ENCODE measurements at regions not wholly inside any gene's neighbourhood (a gene's known extent, or its start where the extent isn't known, plus 50 kb on each side); places are given as distances from the start of the nearest gene placed in this dataset.

DNA sequence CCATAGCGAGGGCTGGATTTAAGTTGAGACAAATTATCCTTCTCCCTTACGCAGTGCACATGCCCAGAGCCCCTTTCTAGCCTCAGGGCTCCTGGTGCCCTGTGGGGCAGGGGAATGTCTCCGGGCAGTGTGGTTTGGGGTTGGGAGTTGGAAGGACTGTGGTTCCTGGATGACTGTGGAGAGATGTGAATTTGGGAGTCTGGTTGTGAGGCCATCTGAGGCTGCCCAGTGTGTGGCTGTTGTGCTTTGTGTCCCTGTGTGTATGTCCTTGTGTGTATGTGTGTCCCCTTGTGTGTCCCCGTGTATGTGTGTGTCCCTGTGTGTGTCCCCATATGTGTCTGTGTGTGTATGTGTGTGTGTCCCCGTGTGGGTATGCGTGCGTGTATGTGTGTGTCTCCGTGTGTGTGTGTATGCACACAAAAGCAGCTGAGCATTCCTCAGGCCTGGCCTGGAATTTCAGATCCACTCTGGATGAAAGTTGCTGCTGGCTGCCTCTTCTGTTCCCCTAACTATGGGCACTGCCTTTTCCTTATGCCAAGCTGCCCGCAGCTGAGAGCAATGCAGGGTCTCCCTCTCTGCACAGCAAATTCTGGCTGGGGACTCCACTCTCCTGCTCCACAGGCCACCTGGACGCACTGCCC is 65.4 kb downstream of the UBIAD1 start:
- peaks cover 48% of the 10 kb centered on the region for H3K27me3 Mint-ChIP-seq
- H3K9me3 Mint-ChIP-seq, result no peaks in the 10 kb centered on the region
- H3K27ac Mint-ChIP-seq, result no peak overlapping the region
- no peak for ATAC-seq
- H3K36me3 Mint-ChIP-seq, result no peaks in the 10 kb centered on the region
- H3K4me3 Mint-ChIP-seq, result no peak overlapping the region
- H3K4me1 Mint-ChIP-seq, result peaks cover 34% of the 10 kb centered on the region

DNA sequence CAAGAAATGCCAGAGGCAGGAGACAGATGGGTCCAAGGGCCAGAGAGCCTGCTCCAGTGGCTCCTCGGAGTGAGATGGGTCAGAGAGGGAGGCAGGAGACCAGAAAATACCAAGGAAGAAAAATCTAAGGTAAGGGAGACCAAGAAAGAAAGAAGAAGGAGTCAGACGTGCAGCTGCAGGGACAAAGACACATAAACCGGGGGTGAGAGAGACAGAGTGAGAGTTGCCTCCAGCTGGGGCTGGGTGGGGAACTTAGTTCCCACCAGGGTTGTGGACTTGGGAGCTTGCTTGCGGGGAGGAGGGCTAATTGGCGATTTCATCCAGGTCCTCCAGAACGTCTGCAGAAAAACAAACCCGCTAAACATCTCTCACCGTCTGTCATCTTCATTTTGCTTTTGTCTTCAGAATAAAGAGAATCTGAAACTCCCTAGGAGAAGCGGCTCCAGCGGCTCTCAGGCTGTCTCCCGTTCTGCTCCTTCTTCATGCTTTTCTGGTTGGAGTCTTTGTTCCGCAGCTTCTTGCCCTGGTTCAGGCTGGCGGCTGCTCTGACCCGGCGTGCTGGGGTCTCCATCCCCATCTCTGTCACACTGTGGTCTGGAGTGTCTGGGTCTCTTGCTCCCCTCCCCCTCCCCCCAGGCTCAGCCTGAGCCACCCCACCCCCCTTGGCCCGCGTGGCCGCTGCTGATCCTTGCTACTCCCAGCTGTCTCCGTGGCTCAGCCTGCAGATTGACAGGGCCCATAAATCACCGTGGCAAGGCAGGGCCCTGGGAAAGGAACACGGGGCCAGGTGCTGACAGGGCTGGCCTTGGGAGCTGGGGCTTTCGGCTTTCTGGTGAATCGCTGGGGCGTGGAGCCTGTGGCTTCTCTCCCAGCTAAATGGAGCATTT is 66.6 kb downstream of the UBIAD1 start:
- no peak overlapping the region for H3K27ac Mint-ChIP-seq
- H3K4me1 Mint-ChIP-seq, result peaks cover 29% of the 10 kb centered on the region
- H3K36me3 Mint-ChIP-seq, result no peaks in the 10 kb centered on the region
- ATAC-seq, result no peak
- no peaks in the 10 kb centered on the region for H3K9me3 Mint-ChIP-seq
- no peak overlapping the region for H3K4me3 Mint-ChIP-seq
- peaks cover 51% of the 10 kb centered on the region for H3K27me3 Mint-ChIP-seq

DNA sequence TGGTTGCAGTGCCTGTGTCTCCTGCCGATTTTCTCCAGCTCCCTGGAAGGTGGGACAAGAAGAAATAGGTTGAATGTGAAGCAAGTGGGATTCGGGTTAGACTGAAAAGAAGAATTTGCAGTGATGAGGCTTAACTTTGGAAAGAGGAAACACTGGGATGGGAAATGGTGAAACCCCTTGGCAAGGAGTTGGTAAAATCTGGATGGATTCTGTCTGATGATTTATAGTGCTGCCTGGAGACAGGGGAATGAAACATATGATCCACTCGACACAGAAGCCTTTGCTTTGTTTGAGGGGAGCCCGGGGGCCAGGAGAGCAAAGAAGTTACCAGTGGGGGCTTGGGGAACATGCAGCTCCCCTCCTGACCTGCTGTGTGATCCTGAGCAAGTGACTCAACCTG is 67.2 kb downstream of the UBIAD1 start:
- H3K27ac Mint-ChIP-seq, result no peak overlapping the region
- peaks cover 22% of the 10 kb centered on the region for H3K4me1 Mint-ChIP-seq
- ATAC-seq, result no peak
- H3K36me3 Mint-ChIP-seq, result no peaks in the 10 kb centered on the region
- H3K9me3 Mint-ChIP-seq, result no peaks in the 10 kb centered on the region
- no peak overlapping the region for H3K4me3 Mint-ChIP-seq
- H3K27me3 Mint-ChIP-seq, result peaks cover 57% of the 10 kb centered on the region

DNA sequence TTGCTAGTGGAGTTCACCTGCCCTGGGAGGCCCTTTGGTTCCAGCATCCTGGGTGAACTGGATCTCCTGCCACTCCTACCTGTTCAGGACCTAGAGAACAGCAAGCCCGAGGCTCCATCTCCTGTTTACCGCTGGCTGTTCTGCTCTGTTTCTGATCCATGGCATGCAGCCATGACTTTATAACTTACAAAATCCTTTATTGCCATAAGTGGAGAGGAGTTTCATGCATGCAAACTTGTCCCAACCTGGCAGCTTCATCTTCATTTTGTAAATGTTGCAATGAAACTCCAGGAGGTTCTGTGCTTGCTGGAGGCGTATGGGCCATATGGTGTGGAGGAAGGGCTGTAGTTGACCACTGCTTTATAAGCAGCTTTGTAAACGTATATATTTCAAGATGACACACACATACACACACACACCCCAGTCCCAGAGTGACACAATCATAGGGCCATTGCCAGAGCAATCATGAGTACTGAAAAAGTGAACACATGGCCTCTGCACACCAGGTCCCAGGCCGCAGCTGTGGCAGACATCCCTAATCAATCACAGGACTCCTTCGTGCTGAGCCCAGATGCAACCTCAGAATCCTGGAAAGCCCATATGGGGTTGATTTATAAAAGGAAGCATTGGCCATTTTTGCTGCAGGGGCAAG is 69.0 kb downstream of the UBIAD1 start:
- H3K9me3 Mint-ChIP-seq, result no peaks in the 10 kb centered on the region
- no peak overlapping the region for H3K27ac Mint-ChIP-seq
- no peaks in the 10 kb centered on the region for H3K36me3 Mint-ChIP-seq
- H3K4me3 Mint-ChIP-seq, result no peak overlapping the region
- H3K4me1 Mint-ChIP-seq, result peaks cover 14% of the 10 kb centered on the region
- H3K27me3 Mint-ChIP-seq, result peaks cover 61% of the 10 kb centered on the region
- no peak for ATAC-seq

DNA sequence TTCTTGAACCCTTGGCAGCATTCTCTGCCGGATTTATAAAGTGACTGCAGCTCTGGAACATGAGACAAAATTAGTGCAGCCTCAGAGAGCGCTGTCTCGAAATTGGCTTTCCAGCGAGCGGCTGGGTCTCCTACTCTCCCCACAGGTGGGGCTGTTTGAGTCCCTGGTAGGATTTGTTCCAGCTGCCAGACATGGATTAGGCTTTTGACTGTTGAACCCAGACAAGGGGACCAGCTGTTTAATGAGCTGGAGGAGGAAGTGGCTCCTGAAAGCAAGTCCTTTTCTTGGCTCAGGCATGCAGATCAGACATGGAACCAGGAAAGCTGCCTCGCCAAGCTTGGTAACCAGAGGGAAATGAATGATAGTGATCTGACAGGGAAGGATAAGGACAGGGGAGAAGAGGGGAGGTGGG is 69.6 kb downstream of the UBIAD1 start:
- Mint-ChIP-seq H3K9me3 (no peaks in the 10 kb centered on the region), H3K27me3 (peaks cover 65% of the 10 kb centered on the region), H3K4me3 (no peak overlapping the region), H3K4me1 (peaks cover 14% of the 10 kb centered on the region), H3K36me3 (no peaks in the 10 kb centered on the region), H3K27ac (no peak overlapping the region)
- ATAC-seq, result no peak

DNA sequence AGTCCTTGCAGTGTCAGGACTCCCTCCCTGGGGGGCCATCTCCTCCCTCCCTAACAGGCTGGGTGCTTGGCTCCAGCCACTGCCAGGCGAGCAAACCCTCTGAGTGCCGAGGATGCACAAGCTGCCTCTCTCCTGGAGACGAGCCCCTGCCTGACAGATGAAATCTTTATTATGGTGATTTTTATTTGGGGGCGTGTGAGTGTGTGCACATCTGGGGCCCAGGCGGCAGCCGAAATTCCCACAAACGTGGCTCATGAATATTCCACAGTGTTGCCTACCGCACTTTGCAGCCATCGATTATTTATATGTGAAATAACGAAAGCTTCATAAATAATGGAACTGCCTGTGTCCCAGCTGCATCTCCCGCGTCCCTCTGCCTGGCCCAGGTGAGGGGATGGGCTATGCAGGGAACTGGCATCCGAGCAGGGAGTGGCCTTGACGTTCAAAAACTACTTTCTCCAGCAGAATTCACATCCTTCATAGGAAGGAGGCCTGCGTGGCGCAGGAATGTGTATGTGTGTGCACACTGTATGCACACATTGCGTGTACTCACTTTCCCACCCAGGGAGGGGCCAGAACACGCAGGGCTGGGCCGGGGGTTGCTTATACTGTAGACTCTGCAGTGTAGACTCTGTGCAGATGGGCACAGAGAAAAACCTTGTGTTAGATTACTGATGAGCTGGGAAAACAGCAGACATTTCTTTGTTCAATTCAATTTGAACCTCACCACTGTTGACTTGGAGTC is 73.1 kb downstream of the UBIAD1 start:
- no peaks in the 10 kb centered on the region for H3K4me1 Mint-ChIP-seq
- no peaks in the 10 kb centered on the region for H3K9me3 Mint-ChIP-seq
- H3K27ac Mint-ChIP-seq, result no peak overlapping the region
- H3K4me3 Mint-ChIP-seq, result no peak overlapping the region
- H3K36me3 Mint-ChIP-seq, result peaks cover 11% of the 10 kb centered on the region
- ATAC-seq, result no peak
- peaks cover 60% of the 10 kb centered on the region for H3K27me3 Mint-ChIP-seq

DNA sequence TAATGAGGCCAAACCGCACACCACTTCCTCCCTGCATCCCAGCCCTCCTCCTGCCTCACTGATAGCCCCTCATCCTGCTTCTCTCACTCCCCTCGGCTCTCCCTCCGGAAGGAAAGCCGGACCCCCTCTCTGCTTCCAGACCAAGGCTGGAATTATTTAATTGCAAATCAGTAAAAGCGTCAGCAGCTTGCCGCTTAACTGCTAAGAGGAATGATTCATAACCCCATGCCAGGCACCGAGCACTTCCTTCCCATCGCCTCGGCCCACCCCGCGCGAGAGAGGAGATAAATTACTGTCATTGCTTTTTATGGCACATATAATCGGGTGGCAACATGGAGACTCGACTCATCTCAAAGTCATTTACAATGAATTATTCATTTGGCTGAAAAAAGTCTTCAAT is 77.3 kb downstream of the UBIAD1 start:
- peaks cover 4% of the 10 kb centered on the region for H3K9me3 Mint-ChIP-seq
- H3K27ac Mint-ChIP-seq, result no peak overlapping the region
- ATAC-seq, result no peak
- H3K27me3 Mint-ChIP-seq, result peaks cover 64% of the 10 kb centered on the region
- H3K4me3 Mint-ChIP-seq, result no peak overlapping the region
- peaks cover 11% of the 10 kb centered on the region for H3K36me3 Mint-ChIP-seq
- H3K4me1 Mint-ChIP-seq, result peaks cover 8% of the 10 kb centered on the region

DNA sequence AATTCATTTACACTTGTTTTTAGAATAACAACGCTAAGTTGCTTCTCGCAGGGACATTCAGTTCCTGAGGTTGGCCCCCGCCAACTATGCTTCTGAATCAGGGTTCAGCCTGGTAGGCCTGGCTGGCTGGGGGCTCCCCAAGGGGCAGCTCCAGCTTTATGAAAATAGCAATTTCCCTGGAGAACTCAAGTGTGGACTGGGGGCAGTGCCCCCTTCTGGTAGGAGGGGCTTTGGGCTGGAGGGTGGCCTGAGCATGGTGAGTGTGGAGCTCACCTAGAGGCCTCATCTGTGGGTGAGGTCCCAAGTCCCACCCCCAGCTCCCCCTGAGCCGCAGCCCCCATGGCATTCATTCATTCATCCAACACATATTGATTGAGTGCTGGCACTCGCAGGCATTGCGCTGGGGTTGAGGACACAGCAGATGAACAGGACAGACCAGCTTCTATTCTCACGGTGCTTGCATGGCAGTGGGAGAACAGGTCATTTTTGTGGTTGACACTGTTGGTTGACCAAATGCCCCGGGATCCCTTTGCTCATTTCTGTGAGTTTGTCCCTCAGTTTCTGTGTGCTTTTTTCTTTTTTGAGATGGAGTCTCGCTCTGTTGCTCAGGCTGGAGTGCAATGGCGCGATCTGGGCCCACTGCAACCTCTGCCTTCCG is 79.2 kb downstream of the UBIAD1 start:
- H3K4me3 Mint-ChIP-seq, result no peak overlapping the region
- no peak for ATAC-seq
- peaks cover 8% of the 10 kb centered on the region for H3K4me1 Mint-ChIP-seq
- peaks cover 78% of the 10 kb centered on the region for H3K27me3 Mint-ChIP-seq
- peaks cover 11% of the 10 kb centered on the region for H3K36me3 Mint-ChIP-seq
- H3K27ac Mint-ChIP-seq, result no peak overlapping the region
- H3K9me3 Mint-ChIP-seq, result peaks cover 4% of the 10 kb centered on the region

DNA sequence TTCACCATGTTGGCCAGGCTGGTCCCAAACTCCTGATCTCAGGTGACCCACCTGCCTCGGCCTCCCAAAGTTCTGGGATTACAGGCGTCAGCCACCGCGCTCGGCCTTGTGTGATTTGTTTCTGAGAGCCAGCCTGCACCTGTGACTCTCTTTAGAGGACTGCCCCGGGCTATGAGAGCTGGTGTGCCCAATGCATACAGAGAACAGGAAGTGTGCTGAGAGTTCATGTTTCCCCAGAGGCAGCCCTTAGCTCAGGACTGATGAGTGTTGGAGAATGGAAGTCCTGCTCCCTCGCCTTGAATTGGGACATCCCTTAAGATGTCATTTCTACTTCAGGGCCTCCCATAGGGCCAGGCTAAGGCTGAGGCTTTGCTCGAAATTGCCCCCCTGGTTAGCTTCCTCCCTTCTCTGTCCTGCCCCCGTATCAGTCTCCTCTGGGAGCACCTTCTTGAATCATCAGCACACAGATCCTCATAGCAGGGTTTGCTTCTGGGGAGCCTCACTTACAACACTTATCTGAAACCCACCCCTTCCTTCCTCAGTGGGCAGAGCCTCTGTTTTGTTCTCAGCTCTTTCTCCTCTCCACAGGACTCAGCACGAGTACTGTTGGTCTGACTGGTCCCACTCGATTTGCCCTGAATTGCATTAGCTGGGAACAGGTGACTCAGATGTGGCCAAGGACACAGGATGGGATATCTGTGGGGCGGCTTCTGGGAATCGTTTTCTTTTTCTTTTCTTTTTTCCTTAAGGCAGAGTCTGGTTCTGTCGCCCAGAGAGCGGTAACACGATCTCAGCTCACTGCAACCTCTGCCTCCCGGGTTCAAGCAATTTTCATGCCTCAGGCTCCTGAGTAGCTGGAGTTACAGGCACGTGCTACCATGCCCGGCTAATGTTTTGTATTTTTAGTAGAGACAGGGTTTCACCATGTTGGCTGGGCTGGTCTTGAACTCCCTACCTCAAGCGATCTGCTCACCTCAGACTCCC is 80.1 kb downstream of the UBIAD1 start:
- H3K36me3 Mint-ChIP-seq, result peaks cover 11% of the 10 kb centered on the region
- H3K4me1 Mint-ChIP-seq, result peaks cover 8% of the 10 kb centered on the region
- peak; percentile 71 for ATAC-seq
- no peak overlapping the region for H3K4me3 Mint-ChIP-seq
- H3K27ac Mint-ChIP-seq, result no peak overlapping the region
- H3K9me3 Mint-ChIP-seq, result peaks cover 4% of the 10 kb centered on the region
- H3K27me3 Mint-ChIP-seq, result peaks cover 79% of the 10 kb centered on the region

DNA sequence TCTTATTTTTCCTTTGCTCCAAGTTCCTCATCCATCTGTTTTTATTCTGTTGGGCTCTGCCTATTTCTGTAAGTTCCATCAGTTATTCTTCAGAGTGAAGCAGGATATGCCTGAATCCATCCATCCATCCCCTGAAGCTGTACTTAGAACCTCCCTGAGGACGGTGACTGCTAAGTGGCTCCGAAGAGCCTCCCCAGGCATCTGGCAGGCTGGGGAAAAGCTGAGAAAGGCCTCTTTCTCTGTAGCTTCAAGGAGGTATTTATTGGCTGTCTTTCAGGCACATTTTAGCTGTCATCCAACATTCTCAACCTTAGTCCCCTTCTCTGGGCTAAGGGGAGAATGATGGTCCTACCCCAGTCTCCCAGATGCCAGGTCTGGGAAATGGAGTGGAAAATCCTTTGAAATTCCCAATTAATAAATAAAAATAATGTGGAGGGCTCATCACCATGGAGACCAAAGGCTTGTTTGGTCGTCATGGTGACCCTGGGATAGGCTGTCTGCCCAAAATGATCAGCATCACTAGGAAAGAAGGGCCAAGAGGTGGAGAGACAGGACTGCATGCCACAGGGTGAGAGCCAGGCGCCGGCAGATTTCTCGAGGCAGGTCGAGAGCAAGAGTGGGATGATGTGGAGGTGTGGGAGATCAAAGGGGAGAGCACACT is 82.0 kb downstream of the UBIAD1 start:
- Mint-ChIP-seq H3K9me3 (peaks cover 4% of the 10 kb centered on the region), H3K27ac (no peak overlapping the region), H3K36me3 (no peaks in the 10 kb centered on the region), H3K27me3 (peaks cover 87% of the 10 kb centered on the region), H3K4me1 (peaks cover 8% of the 10 kb centered on the region), H3K4me3 (no peak overlapping the region)
- no peak for ATAC-seq

DNA sequence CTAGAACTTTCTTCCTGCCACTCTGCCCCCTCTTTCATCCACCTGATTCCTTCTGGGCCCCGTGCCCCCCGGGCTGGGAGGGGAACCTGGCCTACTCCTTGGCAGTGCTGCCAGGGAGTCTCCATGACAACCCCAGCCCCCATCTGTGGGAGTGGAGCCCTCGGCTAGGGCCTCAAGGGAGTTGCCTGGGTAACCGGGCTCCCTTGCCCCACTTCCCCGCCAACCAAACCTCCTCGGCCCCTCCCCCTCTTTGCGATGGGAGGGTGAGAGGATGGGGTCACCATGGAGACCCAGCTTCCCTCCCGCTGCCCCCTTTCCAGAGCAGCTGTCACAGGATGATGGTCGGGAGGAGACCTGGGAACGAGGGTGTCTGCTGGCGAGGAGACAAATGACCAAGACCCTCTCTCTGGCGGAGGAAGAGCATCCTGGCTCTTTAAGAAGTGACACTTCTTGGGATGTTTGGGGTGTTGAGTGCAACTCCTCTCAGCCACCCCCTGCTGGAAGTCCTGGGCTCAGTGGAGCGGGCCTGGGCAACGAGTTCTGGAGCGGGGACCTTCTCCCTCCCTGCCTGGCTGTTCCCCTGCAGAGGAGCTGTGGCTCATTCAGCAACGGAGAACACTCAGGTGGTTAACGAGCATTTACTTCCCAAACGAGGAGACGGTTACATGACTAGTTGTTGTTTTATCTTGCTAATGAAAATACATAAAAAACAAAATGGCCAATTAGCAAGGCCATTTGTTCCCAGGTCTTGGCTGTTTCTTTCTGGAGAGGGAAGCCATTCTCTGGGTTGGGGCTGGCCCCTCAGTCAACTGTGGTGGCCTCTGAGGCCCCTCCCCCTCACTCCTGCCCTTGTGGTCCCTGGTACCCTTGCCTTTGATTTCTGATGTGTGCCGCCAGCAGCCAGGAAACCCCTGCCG is 82.8 kb downstream of the UBIAD1 start:
- peaks cover 4% of the 10 kb centered on the region for H3K9me3 Mint-ChIP-seq
- H3K27ac Mint-ChIP-seq, result no peak overlapping the region
- H3K36me3 Mint-ChIP-seq, result no peaks in the 10 kb centered on the region
- no peak overlapping the region for H3K4me3 Mint-ChIP-seq
- peaks cover 8% of the 10 kb centered on the region for H3K4me1 Mint-ChIP-seq
- no peak for ATAC-seq
- H3K27me3 Mint-ChIP-seq, result peaks cover 80% of the 10 kb centered on the region

DNA sequence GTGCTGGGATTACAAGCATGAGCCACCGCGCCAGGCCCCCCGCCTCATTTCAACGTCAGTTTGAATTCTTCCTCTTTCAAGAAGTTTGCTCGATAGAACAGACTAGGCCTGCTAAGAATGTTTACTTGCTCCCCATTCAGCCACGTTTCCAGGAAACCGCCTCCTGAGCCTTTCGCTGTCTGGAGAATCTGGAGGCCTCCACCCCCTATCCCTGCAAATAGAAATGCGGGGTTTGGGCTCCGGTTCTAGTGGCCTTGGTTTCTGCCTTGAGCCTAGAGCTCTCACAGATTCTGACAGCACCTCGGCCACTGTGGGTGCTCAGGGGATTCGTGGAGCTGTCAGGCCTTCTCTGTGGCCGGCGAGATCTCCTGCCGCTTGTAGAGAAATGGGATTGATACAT is 84.3 kb downstream of the UBIAD1 start:
- ATAC-seq, result no peak
- H3K4me3 Mint-ChIP-seq, result no peak overlapping the region
- H3K27ac Mint-ChIP-seq, result no peak overlapping the region
- H3K4me1 Mint-ChIP-seq, result peaks cover 8% of the 10 kb centered on the region
- peaks cover 75% of the 10 kb centered on the region for H3K27me3 Mint-ChIP-seq
- H3K36me3 Mint-ChIP-seq, result no peaks in the 10 kb centered on the region
- H3K9me3 Mint-ChIP-seq, result peaks cover 4% of the 10 kb centered on the region

DNA sequence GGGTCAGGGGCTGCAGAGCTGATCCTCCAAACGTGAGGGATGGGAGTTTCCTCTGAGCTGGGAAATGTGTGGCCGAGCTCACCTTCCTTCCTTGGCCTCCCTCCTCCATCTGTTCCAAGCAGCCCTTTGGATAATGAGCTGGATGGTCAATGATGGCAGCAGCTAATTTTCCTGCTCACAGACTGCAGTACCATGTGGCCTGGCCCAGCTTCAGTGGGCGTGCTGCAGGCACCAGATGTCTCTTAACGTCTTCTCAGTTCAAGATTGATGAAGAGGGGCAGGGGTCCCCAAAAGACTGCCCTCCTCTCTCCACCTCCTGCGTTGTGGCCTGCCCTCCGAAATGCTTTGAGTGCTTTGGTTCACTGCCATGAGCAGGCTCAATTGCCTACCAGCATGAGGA is 86.0 kb downstream of the UBIAD1 start:
- no peak overlapping the region for H3K4me3 Mint-ChIP-seq
- peaks cover 76% of the 10 kb centered on the region for H3K27me3 Mint-ChIP-seq

More for the DNA sequence above, 86.0 kb downstream of the UBIAD1 start:
- no peak overlapping the region for H3K27ac Mint-ChIP-seq
- peaks cover 4% of the 10 kb centered on the region for H3K9me3 Mint-ChIP-seq
- H3K36me3 Mint-ChIP-seq, result no peaks in the 10 kb centered on the region
- H3K4me1 Mint-ChIP-seq, result no peaks in the 10 kb centered on the region
- no peak for ATAC-seq

All from stimulated activated memory B cell treated with anti-CD40 and anti-IgM and Interleukin-4, amounts not matched to agents 10 μg/mL and 1 μg/mL and 100 μg/mL, for 72 hours (primary cell).